GM18505 (cell line): ENCODE measurements at regions not wholly inside any gene's neighbourhood (a gene's known extent, or its start where the extent isn't known, plus 50 kb on each side); places are given as distances from the start of the nearest gene placed in this dataset.

Source experiments
- ATAC-seq: cut with Tn5 transposase; IDR thresholded peaks from one replicate; pipeline ENCODE4 v1.9.1; 2021; ENCODE audit not compliant: unreplicated experiment
- POLR2A ChIP-seq: IDR thresholded peaks from 4 replicates; pipeline ENCODE4 v1.6.1; 2011; ENCODE audit warnings: borderline replicate concordance; ENCODE audit not compliant: insufficient read depth, insufficient read length; ENCODE audit errors: extremely low read depth

DNA sequence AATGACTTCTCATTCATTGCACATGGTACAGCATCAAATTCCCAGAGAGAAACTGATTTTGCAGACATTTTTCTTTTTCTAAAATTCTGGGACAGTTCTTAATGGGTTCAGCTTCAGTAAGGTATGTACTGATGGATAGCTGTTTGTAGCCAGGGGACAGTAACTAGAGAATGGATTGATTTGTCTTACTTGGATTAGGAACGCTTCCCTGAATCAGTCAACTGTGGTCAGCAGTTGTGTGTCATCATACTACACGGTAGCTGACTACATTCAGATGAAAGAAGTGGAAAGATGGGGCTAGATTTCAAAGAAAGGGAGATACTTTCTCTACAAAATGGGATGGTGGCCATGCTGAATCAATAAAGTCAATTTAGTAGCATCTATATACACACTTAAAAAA lies 431.4 kb downstream of the GRB14 start:
- no peak for ATAC-seq
- TF ChIP-seq POLR2A = no peak

DNA sequence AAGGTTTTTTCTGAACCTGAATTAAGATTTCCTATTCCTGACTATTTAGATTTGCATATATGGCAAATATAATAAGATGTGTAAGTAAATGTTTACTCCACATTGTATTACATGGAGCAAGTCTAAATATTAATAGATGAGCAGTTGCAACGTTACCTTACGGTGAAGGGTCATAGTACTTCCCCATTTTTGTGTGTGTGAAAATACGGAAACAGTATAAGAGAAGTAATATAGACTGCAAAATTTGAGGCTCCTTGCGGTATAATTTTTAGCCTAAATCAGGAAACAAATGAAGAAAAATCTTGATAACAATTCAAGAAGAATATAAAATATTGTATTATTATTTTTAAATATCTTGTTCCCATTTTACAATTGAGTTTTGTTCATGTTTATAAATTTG lies 434.2 kb downstream of the GRB14 start:
- no peak for TF ChIP-seq POLR2A
- ATAC-seq = no peak

DNA sequence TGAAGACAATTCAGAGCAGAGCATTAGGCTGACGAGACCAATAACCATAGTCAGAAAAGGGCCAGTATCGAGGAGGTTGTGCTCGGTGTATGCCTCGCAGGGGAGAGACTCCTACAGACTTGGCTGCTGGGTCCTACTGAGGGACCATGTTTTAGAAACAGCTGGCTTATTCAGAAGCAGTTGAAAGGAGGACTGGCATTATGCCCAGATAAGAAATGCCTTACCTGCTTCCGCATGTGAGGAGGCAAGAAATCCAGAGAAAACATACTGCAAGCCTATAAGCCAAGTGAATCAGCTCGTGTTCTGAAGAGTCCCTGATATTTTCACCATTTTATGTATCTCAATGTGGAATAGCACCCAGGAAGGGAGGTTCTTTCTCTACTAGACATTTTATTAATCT lies 434.7 kb downstream of the GRB14 start:
- no peak for ATAC-seq
- no peak for TF ChIP-seq POLR2A

DNA sequence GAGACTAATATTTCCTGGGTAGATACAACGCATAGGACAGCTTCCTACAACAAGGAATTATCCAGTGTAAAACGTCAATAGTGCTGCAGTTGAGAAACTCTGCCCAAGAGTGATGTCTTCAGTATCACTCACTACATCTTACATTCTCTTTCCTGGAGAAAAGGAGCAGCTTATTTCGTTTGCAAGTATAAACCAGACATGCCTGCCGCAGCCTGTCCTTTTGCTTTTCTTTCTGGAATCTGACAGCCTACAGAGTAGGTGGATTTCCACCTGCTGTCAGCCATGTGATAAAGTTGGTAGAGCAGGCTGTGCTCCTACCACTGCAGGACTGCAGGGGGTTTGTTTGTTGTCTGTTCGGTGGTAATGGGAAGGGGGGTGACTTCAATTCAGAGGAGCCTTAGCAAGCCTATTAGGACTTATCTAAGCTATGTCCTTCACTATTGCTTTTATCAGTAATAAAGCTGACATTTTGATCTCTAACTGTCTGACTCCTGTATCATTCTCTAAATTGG lies 439.1 kb downstream of the GRB14 start:
- no peak for TF ChIP-seq POLR2A

DNA sequence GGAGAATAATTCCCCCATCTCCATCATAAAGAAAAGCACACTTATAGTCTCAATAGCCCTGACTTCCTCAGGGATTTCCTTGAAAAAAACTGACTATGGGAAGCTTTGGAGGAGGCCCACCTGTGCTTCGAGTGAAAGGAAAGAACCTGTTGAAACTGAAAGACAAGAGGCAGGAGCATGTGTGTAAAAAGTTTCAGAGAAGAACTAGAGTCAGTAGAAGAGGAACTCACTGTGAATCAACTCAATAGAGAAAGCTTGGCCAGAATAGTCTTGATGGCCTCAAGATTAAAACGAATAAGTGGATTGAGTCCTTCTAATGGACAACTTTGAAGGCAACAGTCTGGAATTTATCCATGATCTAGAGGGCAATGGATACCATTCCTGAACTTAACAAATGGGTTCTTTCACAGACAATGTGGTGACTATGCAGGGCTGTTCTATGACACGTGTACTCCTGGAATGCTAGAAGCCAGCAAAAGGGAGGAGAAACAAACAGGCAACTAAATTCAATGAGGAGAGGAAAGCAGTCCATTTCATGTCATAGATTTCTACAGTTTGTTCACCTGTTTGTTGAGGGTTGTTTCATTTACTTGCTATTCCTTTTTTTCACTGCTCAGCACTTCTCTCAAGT lies 442.3 kb downstream of the GRB14 start:
- TF ChIP-seq POLR2A = no peak
- ATAC-seq = no peak

More for the DNA sequence above, 439.1 kb downstream of the GRB14 start:
- ATAC-seq = no peak

DNA sequence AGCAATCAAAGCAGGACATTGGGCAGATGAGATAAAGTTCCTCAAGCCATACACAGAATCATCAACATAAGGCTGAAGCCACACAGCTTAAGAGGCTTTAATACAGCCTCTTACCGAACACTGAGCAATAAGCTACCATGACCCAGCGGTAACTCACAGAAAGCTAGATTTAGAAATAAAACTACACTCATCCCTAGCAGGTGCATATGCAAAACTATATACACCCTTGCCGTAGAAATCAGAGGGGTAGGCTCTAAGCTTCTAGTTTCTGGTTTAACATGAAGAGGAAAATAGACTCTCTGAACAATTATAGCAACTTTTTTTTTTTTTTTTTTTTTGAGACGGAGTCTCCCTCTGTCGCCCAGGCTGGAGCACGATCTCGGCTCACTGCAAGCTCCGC lies 428.8 kb upstream of the FIGN start:
- no peak for TF ChIP-seq POLR2A
- ATAC-seq = no peak

DNA sequence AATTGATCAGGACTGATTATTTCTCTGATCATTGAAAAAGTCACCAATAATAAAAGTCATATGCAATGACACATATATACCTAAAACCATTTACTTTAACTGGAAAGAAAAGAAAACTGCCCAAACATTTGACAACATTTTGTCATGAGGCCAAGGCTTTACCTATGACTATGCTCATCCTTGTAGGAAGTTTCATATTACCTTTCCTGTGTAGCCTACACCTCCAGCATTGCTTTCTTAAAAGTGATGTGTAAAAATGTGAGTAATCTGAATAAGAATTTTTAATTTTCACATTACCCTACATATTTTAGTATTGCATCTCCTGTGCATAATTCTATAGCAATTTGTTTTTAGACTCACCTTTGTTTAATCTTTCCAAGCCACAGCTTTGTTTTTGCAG lies 419.8 kb upstream of the FIGN start:
- no peak for ATAC-seq
- no peak for TF ChIP-seq POLR2A

DNA sequence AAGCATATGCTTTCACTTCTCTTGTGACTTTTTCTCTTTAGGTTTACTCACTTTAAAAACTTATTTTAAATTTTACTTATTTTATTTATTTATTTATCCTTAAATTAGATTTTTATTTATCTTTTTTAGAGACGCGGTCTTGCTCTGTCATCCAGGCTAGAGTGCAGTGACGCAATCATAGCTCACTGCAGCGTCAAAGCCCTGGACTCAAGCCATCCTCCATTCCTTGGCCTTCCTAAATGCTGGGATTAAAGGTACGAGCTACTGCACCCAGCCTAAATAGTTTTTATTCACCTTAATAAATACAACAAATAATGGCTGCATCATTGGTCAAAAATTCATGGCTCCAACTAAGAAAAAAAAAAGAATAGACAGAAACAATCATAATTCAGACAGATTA lies 415.7 kb upstream of the FIGN start:
- TF ChIP-seq POLR2A = no peak

DNA sequence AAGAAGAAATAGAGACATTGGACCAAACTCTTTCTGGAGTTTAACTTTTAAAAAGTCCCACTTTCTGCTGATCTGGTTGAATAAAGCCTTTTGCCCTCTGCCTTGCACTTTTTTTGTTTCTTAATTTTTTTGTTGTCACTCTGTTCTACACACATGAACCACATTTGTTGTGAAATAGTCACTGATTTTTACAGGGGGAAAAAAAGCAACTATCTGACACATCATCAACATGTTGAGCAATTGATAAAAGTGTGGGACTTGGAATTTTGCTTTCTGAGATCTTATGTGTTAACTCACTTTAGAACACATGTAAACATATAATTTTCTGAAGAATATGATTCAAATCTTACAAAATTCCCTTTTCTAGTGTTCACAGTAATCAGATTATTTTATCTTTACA lies 414.8 kb upstream of the FIGN start:
- no peak for TF ChIP-seq POLR2A
- ATAC-seq = no peak

More for the DNA sequence above, 415.7 kb upstream of the FIGN start:
- no peak for ATAC-seq

DNA sequence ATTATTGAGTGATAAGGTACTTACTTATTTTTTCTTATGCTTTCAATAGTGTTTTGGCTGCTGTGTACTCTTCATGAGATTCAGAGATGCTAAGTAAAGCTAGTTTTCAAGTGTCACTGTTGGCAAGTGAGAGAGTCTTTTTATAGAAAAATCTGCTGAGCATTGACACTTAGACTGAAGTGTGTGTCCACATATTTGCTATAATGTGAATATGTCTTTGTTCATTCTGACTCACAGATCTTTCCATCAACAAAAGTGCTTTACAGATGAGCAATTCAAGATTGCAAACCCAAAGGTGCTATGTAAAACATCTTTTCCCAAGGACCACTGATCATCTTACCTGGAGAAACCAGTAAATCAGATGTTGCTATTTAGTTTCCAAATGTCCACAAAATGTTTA lies 410.6 kb upstream of the FIGN start:
- TF ChIP-seq POLR2A = no peak
- no peak for ATAC-seq

DNA sequence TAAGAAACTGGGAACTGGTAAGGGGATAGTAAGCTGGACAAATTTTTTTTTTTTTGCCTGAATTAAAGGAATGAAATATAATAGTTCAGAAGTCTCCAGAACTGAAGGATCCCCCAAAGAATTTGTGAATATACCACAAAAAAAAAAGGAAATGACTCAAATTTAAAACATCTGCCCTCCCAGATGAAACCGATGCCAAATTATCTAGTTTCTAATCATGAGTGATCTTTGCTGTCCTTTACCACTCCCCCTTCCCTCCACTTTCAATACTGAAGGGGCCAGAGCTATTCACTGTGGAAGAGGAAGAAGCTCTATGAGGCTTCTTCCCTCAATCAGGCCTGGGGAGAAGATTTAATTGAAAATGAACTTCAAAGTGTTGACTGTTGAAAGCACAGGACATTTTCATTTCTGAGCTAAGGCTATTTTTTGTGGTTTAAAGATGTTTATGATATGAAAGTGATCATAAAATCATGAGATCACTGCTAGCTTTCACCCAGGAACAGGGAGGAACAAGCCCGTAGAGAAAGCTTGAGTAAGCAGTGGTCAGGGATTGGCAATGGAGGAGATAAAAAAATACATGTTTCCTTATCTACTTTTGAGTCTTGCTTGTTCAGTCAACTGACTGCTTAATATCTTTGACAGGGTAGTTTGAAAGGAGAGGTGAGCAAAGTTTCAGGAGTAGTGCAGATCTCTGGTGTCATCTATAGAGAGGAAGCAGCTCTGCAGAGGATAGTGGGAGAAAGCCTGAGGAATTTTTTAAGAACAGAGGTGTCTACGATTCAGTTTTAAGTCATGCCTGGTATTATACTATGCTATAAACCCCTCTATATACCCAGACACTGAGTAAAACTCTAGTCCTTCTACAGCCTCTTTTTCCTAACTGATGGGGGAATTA lies 409.5 kb upstream of the FIGN start:
- ATAC-seq = no peak

DNA sequence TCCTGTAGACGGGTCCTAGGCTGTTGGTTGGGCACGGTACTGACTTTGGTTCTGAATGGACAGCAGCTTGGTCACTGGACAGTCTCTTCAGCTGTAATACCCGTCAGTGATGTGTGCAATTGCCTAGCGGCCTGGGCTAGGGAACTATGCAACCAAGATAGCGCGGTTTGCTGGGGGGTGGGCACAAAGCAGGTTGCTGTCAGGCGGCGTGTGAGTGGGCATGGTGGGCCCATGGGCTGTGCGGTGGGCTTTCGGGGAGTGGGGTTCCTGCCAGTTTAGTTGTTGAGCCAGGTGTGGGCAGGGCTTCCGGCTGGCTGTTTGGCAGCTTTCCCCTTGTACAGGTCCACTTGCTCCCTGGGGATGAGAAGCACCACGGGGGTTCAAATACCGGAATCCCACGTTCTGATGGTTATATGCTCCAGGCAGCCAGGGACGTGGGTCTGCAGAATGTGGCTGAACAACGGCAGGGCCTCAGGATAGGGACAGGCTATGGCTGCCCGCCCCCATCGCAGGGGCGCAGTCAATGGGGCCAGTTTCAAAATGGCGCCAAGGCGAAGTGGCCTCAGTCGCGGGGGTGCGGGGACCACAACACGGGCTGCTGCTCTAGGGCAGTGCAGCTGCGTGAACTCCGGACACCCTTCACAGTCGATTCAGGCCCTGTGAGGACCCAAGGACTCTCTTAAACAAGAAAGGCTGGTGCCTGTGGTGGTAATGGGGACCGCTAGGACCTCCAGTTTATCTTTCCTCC lies 407.5 kb upstream of the FIGN start:
- no peak for ATAC-seq
- no peak for TF ChIP-seq POLR2A

More for the DNA sequence above, 409.5 kb upstream of the FIGN start:
- TF ChIP-seq POLR2A = no peak

DNA sequence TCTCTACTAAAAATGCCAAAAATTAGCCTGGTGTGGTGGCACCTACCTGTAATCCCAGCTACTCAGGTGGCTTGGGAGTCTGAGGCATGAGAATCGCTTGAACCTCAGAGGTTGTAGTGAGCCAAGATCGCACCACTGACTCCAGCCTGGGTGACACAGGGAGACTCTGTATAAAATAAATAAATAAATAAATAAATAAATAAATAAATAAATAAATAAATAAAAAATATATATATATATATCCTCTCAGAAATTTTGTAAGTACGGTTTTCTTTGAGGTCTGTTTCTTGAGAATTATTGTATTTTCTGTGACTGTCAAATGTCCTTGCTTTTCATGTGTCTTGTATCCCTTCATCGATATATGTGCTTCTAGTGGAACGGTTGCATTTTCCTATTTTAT lies 406.9 kb upstream of the FIGN start:
- ATAC-seq = no peak

DNA sequence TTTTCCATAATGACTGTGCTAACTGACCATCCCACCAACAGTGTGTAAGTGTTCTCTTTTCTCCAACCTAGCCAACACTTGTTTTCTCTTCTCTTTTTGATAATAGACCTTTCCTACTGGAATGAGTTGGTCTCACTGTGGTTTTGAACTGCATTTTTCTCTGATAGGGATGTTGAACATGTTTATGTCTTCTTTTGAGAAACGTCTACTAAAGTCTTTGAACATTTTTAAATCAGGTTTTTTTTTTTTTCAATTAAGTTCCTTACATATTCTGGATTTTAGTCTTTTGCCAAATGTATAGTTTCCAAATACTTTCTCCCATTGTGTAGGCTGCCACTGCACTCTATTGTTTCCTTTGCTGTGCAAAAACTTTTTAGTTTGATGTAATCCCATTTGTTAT lies 405.5 kb upstream of the FIGN start:
- no peak for TF ChIP-seq POLR2A
- ATAC-seq = no peak

More for the DNA sequence above, 406.9 kb upstream of the FIGN start:
- no peak for TF ChIP-seq POLR2A

DNA sequence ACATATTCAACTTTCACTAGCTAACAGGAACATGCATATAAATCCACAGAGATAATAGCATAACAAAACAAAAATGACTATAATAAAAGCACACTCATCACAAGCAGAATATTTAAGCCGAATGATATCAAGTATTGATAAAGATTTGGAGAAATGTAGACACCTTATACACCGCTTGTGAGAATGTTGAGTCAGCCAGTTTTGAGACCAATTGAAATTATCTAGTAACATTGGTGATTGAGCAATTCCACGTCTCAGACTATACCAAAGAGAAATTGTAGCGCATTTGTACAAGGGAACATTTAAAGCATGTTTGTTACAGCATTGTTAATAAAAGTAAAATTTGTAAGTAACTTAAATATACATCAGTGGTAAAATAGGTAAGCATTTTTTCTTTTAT lies 402.9 kb upstream of the FIGN start:
- ATAC-seq = no peak
- TF ChIP-seq POLR2A = no peak
